Breast epithelium (tissue), 4 donors: ENCODE measurements at regions not wholly inside any gene's neighbourhood (a gene's known extent, or its start where the extent isn't known, plus 50 kb on each side); places are given as distances from the start of the nearest gene placed in this dataset.
"Not testable (repeated sequence)": the region's sequence is repeated elsewhere in the genome, so short reads cannot be mapped to it uniquely, and the experiment has no call there.

ENCODE experiments used
- DNase-seq, 2 donors: peaks; one replicate each; pipeline ENCODE4 v3.0.0-alpha.2; 2019; ENCODE audit warnings: low spot score in 2 of 2
- H3K27ac ChIP-seq, 2 donors: fragments of 200-600 bp; sonication (generic) in 1 of 2; one replicate each; pipeline ENCODE4 v1.5.1; 2016 to 2019; ENCODE audit warnings: mild to moderate bottlenecking in 1 of 2
- H3K27me3 ChIP-seq, 2 donors: fragments of 200-600 bp; sonication (generic) in 1 of 2; one replicate each; pipeline versions ENCODE4 v1.5.1 to v1.6.0; 2017 to 2019; ENCODE audit warnings: control low read depth in 1 of 2, mild to moderate bottlenecking in 1 of 2
- H3K36me3 ChIP-seq: fragments of 200-600 bp; one replicate; pipeline ENCODE4 v1.5.1; 2019
- H3K4me1 ChIP-seq, 2 donors: fragments of 200-600 bp; sonication (generic); one replicate each; pipeline ENCODE4 v1.5.1; 2016 to 2019; ENCODE audit warnings: control low read depth in 1 of 2
- H3K4me3 ChIP-seq, 3 donors: fragments of 200-600 bp; sonication (generic); 1 replicate in 2 of 3; 2 replicates in 1 of 3; pipeline ENCODE4 v1.5.1; 2016 to 2019; ENCODE audit warnings: mild to moderate bottlenecking in 3 of 3, moderate library complexity in 2 of 3
- H3K9me3 ChIP-seq, 2 donors: fragments of 200-600 bp; sonication (generic) in 1 of 2; one replicate each; pipeline ENCODE4 v1.5.1; 2016 to 2019; ENCODE audit warnings: control low read depth in 1 of 2
- POLR2A ChIP-seq: fragments of 450-650 bp; IDR thresholded peaks from one replicate; pipeline ENCODE4 v1.6.1; 2016; ENCODE audit warnings: antibody characterized with exemption, mild to moderate bottlenecking, moderate library complexity
- POLR2AphosphoS5 ChIP-seq, 3 donors: sonication (generic); formaldehyde crosslinking; IDR thresholded peaks; one replicate each; pipeline ENCODE4 v1.6.1; 2017; ENCODE audit warnings: antibody characterized with exemption in 3 of 3
- intact Hi-C: fragments of 100-400 bp; cut with DNase I; formaldehyde crosslinking; loops from one replicate; pipeline ENCODE4 v1.15.1; 2023; ENCODE audit warnings: low total_unique reads
- TF ChIP-seq, protein P1 (sequence below), 3 donors: fragments of 450-650 bp; IDR thresholded peaks; one replicate each; pipeline ENCODE4 v1.5.1; 2016 to 2017; ENCODE audit warnings: antibody characterized with exemption in 3 of 3, mild to moderate bottlenecking in 3 of 3, moderate library complexity in 3 of 3

DNA sequence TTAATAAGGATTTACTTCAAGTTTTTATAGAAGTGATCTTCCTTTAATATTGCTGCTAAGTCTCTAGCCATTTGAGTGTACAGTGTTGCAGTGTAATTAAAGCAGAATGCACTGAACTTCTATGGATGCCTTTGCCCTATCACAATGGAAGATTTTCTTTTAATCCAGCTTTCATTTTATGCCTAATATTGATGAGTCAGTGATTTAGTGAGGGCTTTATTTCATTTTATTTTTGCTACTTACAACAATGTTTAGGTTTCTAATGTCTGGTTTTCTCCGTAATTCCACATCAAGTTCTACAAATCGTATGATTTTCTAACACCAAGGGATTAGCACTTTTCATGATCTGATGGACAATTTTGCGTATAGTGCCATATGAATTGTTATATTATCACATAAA is 504.1 kb downstream of the PCDH11X start:
- Histone ChIP-seq H3K36me3 (no peaks in the 10 kb centered on the region), H3K4me1 (no peaks in the 10 kb centered on the region), H3K27ac (no peak overlapping the region), H3K9me3 (no peaks in the 10 kb centered on the region), H3K27me3 (peaks cover 0 to 13% of the 10 kb centered on the region in 2 donors), H3K4me3 (no peak overlapping the region)
- TF ChIP-seq POLR2A (no peak), POLR2AphosphoS5 (IDR thresholded peaks at IDR 0.05) (no peak)
- TF ChIP-seq, protein P1, sequence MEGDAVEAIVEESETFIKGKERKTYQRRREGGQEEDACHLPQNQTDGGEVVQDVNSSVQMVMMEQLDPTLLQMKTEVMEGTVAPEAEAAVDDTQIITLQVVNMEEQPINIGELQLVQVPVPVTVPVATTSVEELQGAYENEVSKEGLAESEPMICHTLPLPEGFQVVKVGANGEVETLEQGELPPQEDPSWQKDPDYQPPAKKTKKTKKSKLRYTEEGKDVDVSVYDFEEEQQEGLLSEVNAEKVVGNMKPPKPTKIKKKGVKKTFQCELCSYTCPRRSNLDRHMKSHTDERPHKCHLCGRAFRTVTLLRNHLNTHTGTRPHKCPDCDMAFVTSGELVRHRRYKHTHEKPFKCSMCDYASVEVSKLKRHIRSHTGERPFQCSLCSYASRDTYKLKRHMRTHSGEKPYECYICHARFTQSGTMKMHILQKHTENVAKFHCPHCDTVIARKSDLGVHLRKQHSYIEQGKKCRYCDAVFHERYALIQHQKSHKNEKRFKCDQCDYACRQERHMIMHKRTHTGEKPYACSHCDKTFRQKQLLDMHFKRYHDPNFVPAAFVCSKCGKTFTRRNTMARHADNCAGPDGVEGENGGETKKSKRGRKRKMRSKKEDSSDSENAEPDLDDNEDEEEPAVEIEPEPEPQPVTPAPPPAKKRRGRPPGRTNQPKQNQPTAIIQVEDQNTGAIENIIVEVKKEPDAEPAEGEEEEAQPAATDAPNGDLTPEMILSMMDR (IDR thresholded peaks at IDR 0.05): no peak
- DNase-seq: no peak
- intact Hi-C loops: no loop called here

DNA sequence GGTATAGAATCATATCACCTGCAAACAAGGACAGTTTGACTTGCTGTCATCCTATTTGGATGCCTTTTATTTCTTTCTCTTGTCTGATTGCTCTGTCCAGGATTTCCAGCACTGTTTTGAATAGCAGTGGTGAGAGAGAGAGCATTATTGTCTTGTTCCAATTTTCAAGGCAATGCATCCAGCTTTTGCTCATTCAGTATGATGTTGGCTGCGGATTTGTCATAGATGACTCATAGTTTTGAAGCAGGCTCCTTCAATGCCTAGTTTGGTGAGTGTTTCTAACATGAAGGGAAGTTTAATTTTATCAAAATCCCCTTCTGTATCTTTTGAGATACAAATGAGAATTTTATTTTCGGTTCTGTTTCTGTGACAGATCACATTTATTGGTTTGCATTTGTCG is 518.9 kb downstream of the PCDH11X start:
- H3K27ac ChIP-seq, H3K36me3 ChIP-seq, intact Hi-C loops: not testable (repeated sequence)

DNA sequence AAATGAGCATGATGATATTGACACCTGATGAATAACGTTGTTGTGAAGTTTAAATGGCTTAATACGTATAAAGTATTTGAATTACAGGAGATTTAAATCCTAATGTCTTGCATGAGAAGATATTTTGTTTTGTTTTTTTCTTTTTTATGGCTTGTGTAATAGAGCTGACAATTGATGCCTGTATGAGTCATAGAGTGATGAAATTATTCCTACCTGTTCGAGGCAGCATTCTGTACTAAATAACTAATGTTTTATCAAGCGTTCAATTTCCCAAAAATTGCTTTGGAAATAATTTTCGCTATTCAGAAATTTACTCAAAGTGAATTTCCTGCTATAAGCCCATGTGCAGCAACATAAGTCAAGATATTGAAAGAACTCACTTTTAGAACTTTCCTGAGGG is 554.0 kb downstream of the PCDH11X start:
- DNase-seq, H3K27ac ChIP-seq, H3K9me3 ChIP-seq, H3K4me1 ChIP-seq, H3K4me3 ChIP-seq, intact Hi-C loops, H3K27me3 ChIP-seq, H3K36me3 ChIP-seq: not testable (repeated sequence)

More for the DNA sequence above, 518.9 kb downstream of the PCDH11X start:
- not testable (repeated sequence) for H3K4me1 ChIP-seq, DNase-seq, H3K9me3 ChIP-seq, H3K4me3 ChIP-seq, H3K27me3 ChIP-seq

DNA sequence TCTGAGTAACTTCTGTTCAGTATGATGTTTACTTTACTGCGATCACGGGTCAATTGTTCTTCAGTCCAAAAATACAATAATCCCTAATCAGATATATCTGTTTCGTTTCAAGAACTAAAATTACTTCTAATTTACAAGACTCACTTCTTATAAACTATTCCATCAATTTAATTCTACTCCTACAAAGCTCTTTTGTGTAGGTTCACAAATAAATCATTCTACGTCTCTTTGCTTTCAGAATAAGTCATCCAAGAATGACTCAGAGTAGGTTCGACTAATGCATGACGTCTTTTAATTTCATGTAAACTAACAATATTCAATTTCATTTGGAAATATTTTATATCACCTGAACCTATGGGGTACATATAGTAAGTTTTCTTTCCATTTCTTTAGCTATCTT is 571.9 kb downstream of the PCDH11X start:
- H3K27ac ChIP-seq, H3K4me3 ChIP-seq, H3K9me3 ChIP-seq, H3K36me3 ChIP-seq, H3K27me3 ChIP-seq, DNase-seq, intact Hi-C loops, H3K4me1 ChIP-seq: not testable (repeated sequence)

DNA sequence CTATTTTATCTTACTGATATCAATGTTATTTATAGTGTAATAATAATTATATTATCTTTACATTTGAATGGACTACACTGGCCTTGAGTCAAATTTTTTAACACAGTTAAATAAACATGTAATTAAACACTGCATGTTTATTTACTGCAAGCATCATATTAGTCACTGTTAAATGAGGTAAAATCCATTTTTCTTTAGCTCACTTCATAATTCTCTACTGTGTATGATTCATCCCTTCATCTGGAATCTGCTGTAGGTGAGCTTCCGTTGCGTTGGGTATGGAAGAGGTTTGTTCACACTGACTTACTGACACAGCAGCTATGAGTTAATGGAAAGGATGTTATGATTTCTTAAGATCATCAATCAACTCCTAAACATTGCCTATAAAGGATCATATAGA is 572.3 kb downstream of the PCDH11X start:
- Histone ChIP-seq H3K9me3 (no peaks in the 10 kb centered on the region), H3K36me3 (no peaks in the 10 kb centered on the region), H3K27ac (no peak overlapping the region), H3K27me3 (no peaks in the 10 kb centered on the region), H3K4me3 (no peak overlapping the region), H3K4me1 (no peaks in the 10 kb centered on the region)
- DNase-seq: no peak
- TF ChIP-seq, protein P1 (IDR thresholded peaks at IDR 0.05): no peak
- TF ChIP-seq POLR2A (no peak), POLR2AphosphoS5 (IDR thresholded peaks at IDR 0.05) (no peak)
- intact Hi-C loops: no loop called here
